OCI-LY3 (cell line): ENCODE measurements at regions not wholly inside any gene's neighbourhood (a gene's known extent, or its start where the extent isn't known, plus 50 kb on each side); places are given as distances from the start of the nearest gene placed in this dataset.

Experiments
- H2AFZ ChIP-seq: fragments of 200-600, 300-600 bp; shearing (Covaris generic); 2 replicates; pipeline ENCODE4 v1.6.0; 2014; ENCODE audit warnings: antibody characterized with exemption, low read depth, low read length
- H3K27ac ChIP-seq: fragments of 200-600, 300-600 bp; sonication (generic); 2 replicates; pipeline ENCODE4 v1.5.1; 2014; ENCODE audit warnings: mild to moderate bottlenecking, low read length, moderate library complexity, mixed read lengths
- H3K27me3 ChIP-seq: fragments of 200-600, 300-600 bp; sonication (generic); 2 replicates; pipeline ENCODE4 v1.6.1; 2014; ENCODE audit warnings: low read depth, low read length, mixed read lengths
- H3K36me3 ChIP-seq: fragments of 200-600, 300-600 bp; sonication (generic); replicated peaks from 2 replicates; pipeline ENCODE3; 2014; ENCODE audit warnings: low read depth, low read length, mixed read lengths
- H3K4me1 ChIP-seq: fragments of 300-600, 200-600 bp; sonication (generic); 2 replicates; pipeline ENCODE4 v1.6.1; 2014; ENCODE audit warnings: low read length, mixed read lengths
- H3K4me2 ChIP-seq: fragments of 200-600, 300-600 bp; sonication (generic); 2 replicates; pipeline ENCODE4 v1.6.1; 2014; ENCODE audit warnings: low read length, mixed read lengths
- H3K4me3 ChIP-seq: fragments of 300-600, 200-600 bp; sonication (generic); 2 replicates; pipeline ENCODE4 v1.5.1; 2014; ENCODE audit warnings: antibody characterized with exemption, mild to moderate bottlenecking, low read length, moderate library complexity
- H3K79me2 ChIP-seq: fragments of 300-600, 200-600 bp; shearing (Covaris generic); 2 replicates; pipeline ENCODE4 v1.6.1; 2014; ENCODE audit warnings: mild to moderate bottlenecking, low read length, mixed read lengths
- H3K9ac ChIP-seq: fragments of 300-600, 200-600 bp; shearing (Covaris generic); 2 replicates; pipeline ENCODE4 v1.6.0; 2014; ENCODE audit warnings: mild to moderate bottlenecking, low read length, moderate library complexity
- H3K9me3 ChIP-seq: fragments of 200-600, 300-600 bp; shearing (Covaris generic); 2 replicates; pipeline ENCODE4 v1.6.1; 2014; ENCODE audit warnings: low read length, mixed read lengths; ENCODE audit not compliant: insufficient read depth
- H4K20me1 ChIP-seq: fragments of 200-600, 300-600 bp; sonication (generic); 2 replicates; pipeline ENCODE4 v1.6.1; 2016; ENCODE audit warnings: low read length, mixed read lengths; ENCODE audit not compliant: insufficient read depth
- CTCF ChIP-seq: fragments of 200-600, 300-600 bp; sonication (generic); IDR thresholded peaks from 2 replicates; pipeline ENCODE4 v1.5.1; 2014; ENCODE audit warnings: antibody characterized with exemption, low read length, low read depth
- EZH2phosphoT487 ChIP-seq: fragments of 200-600 bp; shearing (Covaris generic); IDR thresholded peaks from 2 replicates; pipeline ENCODE4 v1.6.1; 2018; ENCODE audit warnings: antibody characterized with exemption, mixed run types, low read depth

- Histone ChIP-seq H4K20me1 (no peaks in the 10 kb centered on the region), H3K9ac (no peak overlapping the region), H3K4me2 (no peak overlapping the region), H3K27ac (no peak overlapping the region), H3K9me3 (no peaks in the 10 kb centered on the region), H3K27me3 (0 out of 2 replicates have a peak, but pooled peaks cover 6% of the 10 kb centered on the region), H3K79me2 (no peaks in the 10 kb centered on the region), H3K36me3 (no peaks in the 10 kb centered on the region), H3K4me1 (0 out of 2 replicates have a peak, but pooled peaks cover 3% of the 10 kb centered on the region), H3K4me3 (no peak overlapping the region), H2AFZ (no peak overlapping the region)
- TF ChIP-seq EZH2phosphoT487 = no peak
- TF ChIP-seq CTCF = no peak
Measured at GRCh38 chr21:15229390-15229789, 164.6 kb upstream of the NRIP1 start.

GRCh38 chr21:15233611-15234010 is 168.8 kb upstream of the NRIP1 start:
- Histone ChIP-seq H3K9me3 (no peaks in the 10 kb centered on the region), H3K4me2 (no peak overlapping the region), H3K27me3 (no peaks in the 10 kb centered on the region), H4K20me1 (no peaks in the 10 kb centered on the region), H3K4me3 (no peak overlapping the region), H3K36me3 (no peaks in the 10 kb centered on the region), H3K27ac (no peak overlapping the region), H3K79me2 (no peaks in the 10 kb centered on the region), H3K9ac (no peak overlapping the region), H3K4me1 (no peaks in the 10 kb centered on the region), H2AFZ (no peak overlapping the region)
- TF ChIP-seq EZH2phosphoT487 = no peak
- TF ChIP-seq CTCF = no peak

- no peaks in the 10 kb centered on the region for H3K79me2 ChIP-seq
- H3K27ac ChIP-seq = no peak overlapping the region
- H3K36me3 ChIP-seq = no peaks in the 10 kb centered on the region
- H3K4me2 ChIP-seq = no peak overlapping the region
- no peaks in the 10 kb centered on the region for H3K27me3 ChIP-seq
- no peak overlapping the region for H2AFZ ChIP-seq
- no peaks in the 10 kb centered on the region for H4K20me1 ChIP-seq
- no peaks in the 10 kb centered on the region for H3K9me3 ChIP-seq
- no peak overlapping the region for H3K9ac ChIP-seq
- H3K4me1 ChIP-seq = no peaks in the 10 kb centered on the region
- H3K4me3 ChIP-seq = no peak overlapping the region
- TF ChIP-seq CTCF = no peak
- TF ChIP-seq EZH2phosphoT487 = no peak
Measured at GRCh38 chr21:15236111-15236510, 171.3 kb upstream of the NRIP1 start.

- no peak overlapping the region for H2AFZ ChIP-seq
- H3K4me1 ChIP-seq = no peaks in the 10 kb centered on the region
- no peaks in the 10 kb centered on the region for H3K36me3 ChIP-seq
- no peaks in the 10 kb centered on the region for H3K79me2 ChIP-seq
- no peak overlapping the region for H3K4me3 ChIP-seq
- TF ChIP-seq CTCF (no peak), EZH2phosphoT487 (no peak)
- no peaks in the 10 kb centered on the region for H3K9me3 ChIP-seq
- no peaks in the 10 kb centered on the region for H3K27me3 ChIP-seq
- H4K20me1 ChIP-seq = no peaks in the 10 kb centered on the region
- no peak overlapping the region for H3K9ac ChIP-seq
- H3K27ac ChIP-seq = no peak overlapping the region
- no peak overlapping the region for H3K4me2 ChIP-seq
Measured at GRCh38 chr21:15240848-15241247, 176.0 kb upstream of the NRIP1 start.
